ENCODE measurements at regions not wholly inside any gene's neighbourhood (a gene's known extent, or its start where the extent isn't known, plus 50 kb on each side); places are given as distances from the start of the nearest gene placed in this dataset.

DNA sequence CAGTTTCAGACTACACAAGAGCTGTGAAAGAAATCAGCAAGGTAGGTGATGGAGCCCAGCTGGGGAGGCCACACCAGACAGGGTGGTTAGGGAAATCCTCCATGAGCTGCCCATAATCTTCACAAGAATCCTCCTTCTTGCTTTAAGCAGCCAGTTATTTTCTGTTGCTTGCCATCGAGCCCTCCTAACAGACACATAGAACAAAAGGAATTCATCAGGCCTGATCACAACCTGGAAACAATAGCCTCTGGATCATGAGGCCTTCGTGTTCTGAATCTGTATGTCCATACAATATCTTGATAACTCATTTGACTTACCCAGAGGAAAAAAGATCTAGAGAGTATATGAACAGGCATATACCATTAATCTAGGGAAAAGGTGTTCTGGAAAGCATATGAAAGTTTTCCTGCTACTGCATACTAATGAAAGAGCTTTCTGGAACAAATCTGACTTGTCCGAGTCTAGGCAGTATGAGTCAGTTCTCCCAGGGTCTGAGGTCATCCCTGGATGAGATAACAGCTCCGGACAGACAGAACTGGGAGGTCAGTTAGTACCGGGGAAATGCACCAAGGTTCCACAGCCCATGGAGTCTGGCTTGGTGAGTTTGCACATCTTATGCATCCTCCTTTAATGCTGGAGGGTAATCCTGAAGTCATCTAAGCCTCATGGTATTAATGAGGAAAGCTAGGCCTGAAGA is 52.8 kb upstream of the ELK3 start:
- no peaks in the 10 kb centered on the region for H3K36me3 ChIP-seq
- H3K9me3 ChIP-seq: no peaks in the 10 kb centered on the region
- H3K27ac ChIP-seq: no peak overlapping the region
- H3K4me3 ChIP-seq: no peak overlapping the region
- peaks cover 0 to 3% of the 10 kb centered on the region in 2 donors for H3K4me1 ChIP-seq (ENCODE audit: control insufficient read depth in 1 of 2, low read depth in 2 of 2)
- ATAC-seq (ENCODE audit: insufficient number of reproducible peaks, low FRiP score, low read depth): no peak
- no peaks in the 10 kb centered on the region for H3K27me3 ChIP-seq (replicated peaks; ENCODE audit: insufficient read depth)
- no peak for DNase-seq (ENCODE audit: low spot score)
- TF ChIP-seq, protein P1, sequence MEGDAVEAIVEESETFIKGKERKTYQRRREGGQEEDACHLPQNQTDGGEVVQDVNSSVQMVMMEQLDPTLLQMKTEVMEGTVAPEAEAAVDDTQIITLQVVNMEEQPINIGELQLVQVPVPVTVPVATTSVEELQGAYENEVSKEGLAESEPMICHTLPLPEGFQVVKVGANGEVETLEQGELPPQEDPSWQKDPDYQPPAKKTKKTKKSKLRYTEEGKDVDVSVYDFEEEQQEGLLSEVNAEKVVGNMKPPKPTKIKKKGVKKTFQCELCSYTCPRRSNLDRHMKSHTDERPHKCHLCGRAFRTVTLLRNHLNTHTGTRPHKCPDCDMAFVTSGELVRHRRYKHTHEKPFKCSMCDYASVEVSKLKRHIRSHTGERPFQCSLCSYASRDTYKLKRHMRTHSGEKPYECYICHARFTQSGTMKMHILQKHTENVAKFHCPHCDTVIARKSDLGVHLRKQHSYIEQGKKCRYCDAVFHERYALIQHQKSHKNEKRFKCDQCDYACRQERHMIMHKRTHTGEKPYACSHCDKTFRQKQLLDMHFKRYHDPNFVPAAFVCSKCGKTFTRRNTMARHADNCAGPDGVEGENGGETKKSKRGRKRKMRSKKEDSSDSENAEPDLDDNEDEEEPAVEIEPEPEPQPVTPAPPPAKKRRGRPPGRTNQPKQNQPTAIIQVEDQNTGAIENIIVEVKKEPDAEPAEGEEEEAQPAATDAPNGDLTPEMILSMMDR (IDR thresholded peaks at IDR 0.05): no peak

DNA sequence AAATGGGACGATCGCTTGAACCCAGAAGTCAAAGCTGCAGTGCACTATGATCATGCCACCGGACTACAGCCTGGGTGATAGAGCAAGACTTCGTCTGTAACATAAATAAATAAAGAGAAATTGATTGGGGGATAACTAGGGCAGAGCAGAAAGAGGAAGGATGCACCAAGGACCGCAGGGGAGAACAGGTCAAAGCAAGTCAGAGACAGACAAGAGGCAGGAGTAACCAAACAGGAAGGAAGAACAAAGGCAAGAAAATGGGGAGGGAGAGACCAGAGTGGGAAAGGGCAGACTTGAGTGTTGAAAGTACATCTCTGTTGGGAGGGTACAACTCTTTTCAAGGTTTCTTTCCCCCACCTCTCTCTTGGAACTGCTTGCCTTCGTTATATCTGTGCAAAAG is 50.8 kb upstream of the ELK3 start:
- DNase-seq (ENCODE audit: low spot score) (no peak), ATAC-seq (ENCODE audit: insufficient number of reproducible peaks, low FRiP score, low read depth) (no peak)
- TF ChIP-seq, protein P1 (IDR thresholded peaks at IDR 0.05): no peak
- Histone ChIP-seq H3K4me1 (ENCODE audit: control insufficient read depth in 1 of 2, low read depth in 2 of 2) (no peaks in the 10 kb centered on the region), H3K36me3 (no peaks in the 10 kb centered on the region), H3K27ac (no peak overlapping the region), H3K4me3 (no peak overlapping the region), H3K9me3 (no peaks in the 10 kb centered on the region), H3K27me3 (replicated peaks; ENCODE audit: insufficient read depth) (no peaks in the 10 kb centered on the region)

DNA sequence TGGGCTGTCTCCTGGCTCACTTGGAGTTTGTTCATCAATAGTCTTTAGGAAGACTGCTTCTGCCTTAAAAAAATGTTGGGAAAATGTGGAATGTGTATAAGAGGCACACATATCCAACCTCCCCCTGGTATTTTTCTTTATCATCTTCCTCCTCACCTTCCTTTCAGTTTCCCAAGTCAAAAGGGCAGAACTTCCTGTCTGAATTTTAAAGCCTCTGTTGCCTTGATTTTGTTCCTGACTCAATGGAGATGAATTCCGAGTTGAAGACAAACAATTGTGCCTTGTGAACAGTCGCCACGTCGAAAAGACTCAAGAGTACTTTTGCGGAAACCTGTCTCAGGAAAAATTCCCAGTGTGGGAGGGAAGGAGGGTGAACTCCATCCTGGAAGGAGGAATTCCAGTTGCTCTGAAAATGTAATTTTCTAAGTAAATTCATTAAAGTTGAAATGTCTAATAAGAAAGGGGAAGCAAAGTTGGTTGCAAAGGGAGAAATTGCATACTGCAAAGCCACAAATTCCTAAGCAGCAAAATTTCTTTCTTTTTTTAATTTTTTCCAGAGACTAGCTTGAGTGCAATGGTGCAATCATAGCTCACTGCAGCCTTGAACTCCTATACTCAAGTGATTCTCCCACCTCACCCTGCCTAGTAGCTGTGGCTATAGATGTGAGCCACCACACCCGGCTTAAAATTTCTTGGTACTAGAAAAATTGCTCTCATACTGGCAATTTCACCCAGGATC is 50.2 kb upstream of the ELK3 start:
- Histone ChIP-seq H3K9me3 (no peaks in the 10 kb centered on the region), H3K27ac (no peak overlapping the region), H3K4me1 (ENCODE audit: control insufficient read depth in 1 of 2, low read depth in 2 of 2) (no peaks in the 10 kb centered on the region), H3K27me3 (replicated peaks; ENCODE audit: insufficient read depth) (no peaks in the 10 kb centered on the region), H3K4me3 (no peak overlapping the region), H3K36me3 (no peaks in the 10 kb centered on the region)
- TF ChIP-seq, protein P1 (IDR thresholded peaks at IDR 0.05): no peak
- DNase-seq (ENCODE audit: low spot score) (no peak), ATAC-seq (ENCODE audit: insufficient number of reproducible peaks, low FRiP score, low read depth) (no peak)
